ENCODE measurements at regions not wholly inside any gene's neighbourhood (a gene's known extent, or its start where the extent isn't known, plus 50 kb on each side); places are given as distances from the start of the nearest gene placed in this dataset.
"Not testable (repeated sequence)": the region's sequence is repeated elsewhere in the genome, so short reads cannot be mapped to it uniquely, and the experiment has no call there.

DNA sequence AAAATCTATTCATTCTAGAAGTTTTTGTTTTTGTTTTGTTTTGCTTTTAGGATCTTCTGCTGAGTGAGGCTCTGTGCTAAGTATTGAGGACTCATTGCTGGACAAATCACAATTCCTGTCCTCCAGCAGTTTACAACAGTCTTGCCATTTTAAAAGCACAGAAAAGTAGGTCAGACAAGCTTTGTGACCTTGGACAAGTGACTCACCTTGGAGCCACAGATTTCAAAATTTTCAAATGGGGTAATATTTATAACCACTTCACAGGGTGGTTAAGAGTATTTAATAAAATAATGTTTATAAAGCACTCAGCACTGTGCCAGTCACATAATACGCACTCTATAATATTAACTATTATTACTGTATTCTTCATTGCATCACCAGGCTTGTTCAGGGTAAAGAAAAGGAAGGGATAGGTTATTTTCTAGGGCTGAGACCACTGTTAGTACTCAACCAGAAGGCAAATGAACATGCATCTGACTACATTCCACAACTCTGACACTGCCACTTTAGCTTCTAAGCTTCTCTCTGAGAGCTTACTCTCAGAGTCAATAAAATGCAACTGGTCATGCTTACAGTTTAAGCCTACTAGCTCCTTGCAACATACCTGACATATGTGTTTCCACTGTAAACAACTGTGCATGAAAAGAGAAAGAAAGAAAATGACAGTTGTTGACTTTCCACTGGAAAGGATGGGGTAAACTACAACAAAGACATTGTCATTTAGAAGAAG is 63.2 kb upstream of the FIBIN start:
- no peak overlapping the region for H3K4me3 ChIP-seq (ENCODE audit: low read depth, low read length)
- TF ChIP-seq, protein P1, sequence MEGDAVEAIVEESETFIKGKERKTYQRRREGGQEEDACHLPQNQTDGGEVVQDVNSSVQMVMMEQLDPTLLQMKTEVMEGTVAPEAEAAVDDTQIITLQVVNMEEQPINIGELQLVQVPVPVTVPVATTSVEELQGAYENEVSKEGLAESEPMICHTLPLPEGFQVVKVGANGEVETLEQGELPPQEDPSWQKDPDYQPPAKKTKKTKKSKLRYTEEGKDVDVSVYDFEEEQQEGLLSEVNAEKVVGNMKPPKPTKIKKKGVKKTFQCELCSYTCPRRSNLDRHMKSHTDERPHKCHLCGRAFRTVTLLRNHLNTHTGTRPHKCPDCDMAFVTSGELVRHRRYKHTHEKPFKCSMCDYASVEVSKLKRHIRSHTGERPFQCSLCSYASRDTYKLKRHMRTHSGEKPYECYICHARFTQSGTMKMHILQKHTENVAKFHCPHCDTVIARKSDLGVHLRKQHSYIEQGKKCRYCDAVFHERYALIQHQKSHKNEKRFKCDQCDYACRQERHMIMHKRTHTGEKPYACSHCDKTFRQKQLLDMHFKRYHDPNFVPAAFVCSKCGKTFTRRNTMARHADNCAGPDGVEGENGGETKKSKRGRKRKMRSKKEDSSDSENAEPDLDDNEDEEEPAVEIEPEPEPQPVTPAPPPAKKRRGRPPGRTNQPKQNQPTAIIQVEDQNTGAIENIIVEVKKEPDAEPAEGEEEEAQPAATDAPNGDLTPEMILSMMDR (IDR thresholded peaks at IDR 0.05; ENCODE audit: insufficient read depth, low read depth, low read length, missing control alignments), result no peak
- no peak for DNase-seq (ENCODE audit: low read depth)

DNA sequence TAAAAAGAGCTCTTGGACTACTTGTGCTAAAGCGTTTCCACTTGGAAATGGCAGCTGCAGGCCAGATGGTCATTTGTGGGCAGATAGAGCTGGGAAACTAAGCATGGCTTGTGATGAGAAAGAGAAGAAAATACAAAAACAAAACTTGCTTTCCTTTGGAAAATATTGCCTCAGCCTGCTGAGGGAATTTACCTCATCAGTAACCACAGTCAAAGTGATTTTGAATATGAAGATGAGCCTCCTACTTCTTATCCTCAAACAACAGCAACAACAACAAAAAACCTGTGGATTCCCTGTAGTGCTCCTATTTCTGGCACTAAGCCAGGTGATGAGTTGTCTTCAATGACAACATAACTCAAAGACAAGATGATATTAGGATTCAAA is 62.7 kb upstream of the FIBIN start:
- DNase-seq (ENCODE audit: low read depth), result no peak
- TF ChIP-seq, protein P1 (IDR thresholded peaks at IDR 0.05; ENCODE audit: insufficient read depth, low read depth, low read length, missing control alignments), result no peak
- H3K4me3 ChIP-seq (ENCODE audit: low read depth, low read length), result no peak overlapping the region

DNA sequence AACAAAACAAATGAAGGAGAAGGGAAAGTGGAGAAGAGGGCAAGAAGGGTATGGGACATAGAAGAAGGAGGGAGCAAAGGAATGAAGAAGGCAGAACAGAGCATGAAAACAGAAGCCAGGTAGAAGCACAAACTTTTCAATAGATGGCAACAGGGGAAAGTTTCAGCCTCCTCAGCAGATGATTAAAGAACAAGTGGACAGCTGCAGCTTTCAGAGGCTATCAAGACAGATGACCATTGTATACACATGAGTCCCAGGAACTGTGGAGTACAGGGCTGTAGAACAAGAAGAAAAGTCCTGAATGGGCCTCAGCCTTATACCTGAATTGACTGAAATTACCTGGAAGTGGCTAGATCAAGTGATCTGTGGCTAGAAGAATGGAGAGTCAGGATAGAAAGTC is 62.0 kb upstream of the FIBIN start:
- no peak overlapping the region for H3K4me3 ChIP-seq (ENCODE audit: low read depth, low read length)
- TF ChIP-seq, protein P1 (IDR thresholded peaks at IDR 0.05; ENCODE audit: insufficient read depth, low read depth, low read length, missing control alignments), result no peak
- DNase-seq (ENCODE audit: low read depth), result no peak

DNA sequence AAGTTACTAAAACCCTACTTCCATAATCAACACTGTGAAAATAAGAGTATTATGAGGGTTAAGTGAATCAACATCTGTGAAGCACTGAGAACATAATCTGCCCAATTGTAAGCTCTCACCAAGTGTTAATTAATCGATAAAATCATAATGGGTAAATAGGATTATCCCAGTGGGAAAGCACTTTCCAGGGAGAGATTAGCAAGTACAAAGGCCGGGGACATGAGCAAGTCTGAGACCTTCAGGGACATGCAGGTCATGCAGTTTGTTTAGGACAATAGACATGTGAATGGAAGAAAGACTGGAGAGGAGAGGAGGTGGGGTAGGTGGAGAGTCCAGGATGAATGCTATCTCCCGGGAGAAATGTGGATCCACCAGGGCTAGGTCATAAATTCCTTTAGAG is 57.8 kb upstream of the FIBIN start:
- no peak for DNase-seq (ENCODE audit: low read depth)
- TF ChIP-seq, protein P1 (IDR thresholded peaks at IDR 0.05; ENCODE audit: insufficient read depth, low read depth, low read length, missing control alignments), result no peak
- H3K4me3 ChIP-seq (ENCODE audit: low read depth, low read length), result no peak overlapping the region

DNA sequence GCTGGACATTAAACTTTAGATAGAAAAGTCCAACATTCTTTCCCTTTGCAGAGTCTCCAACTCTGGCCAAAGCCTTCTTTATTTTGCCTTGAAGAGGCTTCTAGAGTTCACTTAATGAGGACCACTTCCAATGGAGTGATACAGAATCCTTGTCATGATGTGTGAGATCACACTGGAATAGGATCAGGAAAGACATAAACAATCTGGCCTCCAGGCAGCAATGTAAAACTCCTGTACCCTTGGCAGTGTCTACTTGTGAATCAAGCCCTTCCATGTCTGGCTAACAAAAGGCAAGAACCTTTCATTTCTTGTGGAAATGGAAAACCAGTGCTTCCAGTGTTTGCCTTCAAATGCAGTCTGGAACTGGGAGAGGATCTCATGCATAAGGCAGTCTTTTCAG is 56.5 kb upstream of the FIBIN start:
- no peak for DNase-seq (ENCODE audit: low read depth)
- TF ChIP-seq, protein P1 (IDR thresholded peaks at IDR 0.05; ENCODE audit: insufficient read depth, low read depth, low read length, missing control alignments), result no peak
- no peak overlapping the region for H3K4me3 ChIP-seq (ENCODE audit: low read depth, low read length)

DNA sequence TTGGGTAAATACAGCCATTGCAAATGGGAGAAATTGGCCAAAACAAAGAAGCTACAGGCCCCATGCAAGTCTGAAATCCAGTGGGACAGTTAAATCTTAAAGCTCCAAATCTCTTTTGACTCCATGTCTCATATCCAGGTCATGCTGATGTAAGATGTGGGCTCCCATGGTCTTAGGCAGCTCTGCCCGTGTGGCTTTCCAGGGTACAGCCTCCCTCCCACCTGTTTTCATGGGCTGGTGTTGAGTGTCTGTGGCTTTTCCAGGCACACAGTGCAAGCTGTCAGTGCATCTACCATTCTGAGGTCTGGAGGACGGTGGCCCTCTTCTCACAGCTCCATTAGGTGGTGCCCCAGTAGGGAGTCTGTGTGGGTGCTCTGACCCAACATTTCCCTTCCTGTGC is 53.4 kb upstream of the FIBIN start:
- H3K4me3 ChIP-seq (ENCODE audit: low read depth, low read length); DNase-seq (ENCODE audit: low read depth): not testable (repeated sequence)

DNA sequence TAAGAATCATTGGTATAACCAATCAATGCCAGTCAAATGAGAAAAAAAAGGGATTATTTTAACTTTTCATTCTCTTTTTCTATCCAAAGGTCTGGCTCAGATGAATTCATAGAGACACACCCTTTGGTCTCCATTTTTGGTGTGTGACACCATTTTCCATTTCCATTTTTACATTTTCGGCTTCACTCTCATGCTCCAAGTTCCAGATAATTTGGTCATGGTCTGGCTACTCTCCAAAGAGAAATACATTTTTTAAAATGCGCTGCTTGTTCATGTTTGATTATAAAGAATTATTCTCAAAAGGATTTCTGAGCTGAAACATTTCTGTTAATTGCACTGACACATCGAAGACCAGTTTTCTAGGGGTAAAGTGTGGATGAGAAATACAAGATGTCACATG is 51.6 kb upstream of the FIBIN start:
- DNase-seq (ENCODE audit: low read depth), result no peak
- no peak overlapping the region for H3K4me3 ChIP-seq (ENCODE audit: low read depth, low read length)
- TF ChIP-seq, protein P1 (IDR thresholded peaks at IDR 0.05; ENCODE audit: insufficient read depth, low read depth, low read length, missing control alignments), result no peak

All from GM12865 (cell line).